Epidermal melanocyte (primary cell): ENCODE measurements at regions not wholly inside any gene's neighbourhood (a gene's known extent, or its start where the extent isn't known, plus 50 kb on each side); places are given as distances from the start of the nearest gene placed in this dataset.
"Not testable (repeated sequence)": the region's sequence is repeated elsewhere in the genome, so short reads cannot be mapped to it uniquely, and the experiment has no call there.

Source experiments
- DNase-seq: peaks from one replicate; pipeline ENCODE4 v3.0.0; 2011; ENCODE audit warnings: low spot score; ENCODE audit not compliant: insufficient read length

- DNase-seq, result not testable (repeated sequence)
Observed at GRCh38 chr17:20681746-20682722, 102.5 kb downstream of the CDRT15L2 start.

- DNase-seq, result not testable (repeated sequence)
Observed at GRCh38 chr17:20683651-20684229, 104.2 kb downstream of the CDRT15L2 start.

GRCh38 chr17:20684975-20685374 lies 105.5 kb downstream of the CDRT15L2 start:
- not testable (repeated sequence) for DNase-seq

- DNase-seq, result not testable (repeated sequence)
Observed at GRCh38 chr17:20687584-20687983, 108.1 kb downstream of the CDRT15L2 start.

GRCh38 chr17:20689170-20689749 lies 109.7 kb downstream of the CDRT15L2 start:
- DNase-seq, result not testable (repeated sequence)

- DNase-seq, result not testable (repeated sequence)
Observed at GRCh38 chr17:20692706-20693105, 113.2 kb downstream of the CDRT15L2 start.

- not testable (repeated sequence) for DNase-seq
Observed at GRCh38 chr17:20695871-20696270, 116.3 kb downstream of the CDRT15L2 start.

- DNase-seq, result not testable (repeated sequence)
Observed at GRCh38 chr17:20698463-20699206, 119.1 kb downstream of the CDRT15L2 start.

GRCh38 chr17:20700528-20700927 lies 121.0 kb downstream of the CDRT15L2 start:
- not testable (repeated sequence) for DNase-seq

- not testable (repeated sequence) for DNase-seq
Observed at GRCh38 chr17:20701366-20701765, 121.8 kb downstream of the CDRT15L2 start.

GRCh38 chr17:20702692-20703091 lies 123.2 kb downstream of the CDRT15L2 start:
- DNase-seq, result no peak

GRCh38 chr17:20703781-20704180 lies 124.3 kb downstream of the CDRT15L2 start:
- no peak for DNase-seq

GRCh38 chr17:20705186-20705585 lies 125.7 kb downstream of the CDRT15L2 start:
- not testable (repeated sequence) for DNase-seq

GRCh38 chr17:20706751-20707373 lies 127.3 kb downstream of the CDRT15L2 start:
- DNase-seq, result no peak

- not testable (repeated sequence) for DNase-seq
Observed at GRCh38 chr17:20708821-20709220, 129.3 kb downstream of the CDRT15L2 start.

GRCh38 chr17:20716481-20716880 lies 137.0 kb downstream of the CDRT15L2 start:
- not testable (repeated sequence) for DNase-seq

- DNase-seq, result no peak
Observed at GRCh38 chr17:20721171-20721570, 141.6 kb downstream of the CDRT15L2 start.

- DNase-seq, result not testable (repeated sequence)
Observed at GRCh38 chr17:20724391-20724790, 144.9 kb downstream of the CDRT15L2 start.

- DNase-seq, result not testable (repeated sequence)
Observed at GRCh38 chr17:20727201-20727600, 147.7 kb downstream of the CDRT15L2 start.

GRCh38 chr17:20728181-20728580 lies 148.7 kb downstream of the CDRT15L2 start:
- no peak for DNase-seq

- not testable (repeated sequence) for DNase-seq
Observed at GRCh38 chr17:20731131-20731530, 151.6 kb downstream of the CDRT15L2 start.
